ENCODE measurements at regions not wholly inside any gene's neighbourhood (a gene's known extent, or its start where the extent isn't known, plus 50 kb on each side); places are given as distances from the start of the nearest gene placed in this dataset.

DNA sequence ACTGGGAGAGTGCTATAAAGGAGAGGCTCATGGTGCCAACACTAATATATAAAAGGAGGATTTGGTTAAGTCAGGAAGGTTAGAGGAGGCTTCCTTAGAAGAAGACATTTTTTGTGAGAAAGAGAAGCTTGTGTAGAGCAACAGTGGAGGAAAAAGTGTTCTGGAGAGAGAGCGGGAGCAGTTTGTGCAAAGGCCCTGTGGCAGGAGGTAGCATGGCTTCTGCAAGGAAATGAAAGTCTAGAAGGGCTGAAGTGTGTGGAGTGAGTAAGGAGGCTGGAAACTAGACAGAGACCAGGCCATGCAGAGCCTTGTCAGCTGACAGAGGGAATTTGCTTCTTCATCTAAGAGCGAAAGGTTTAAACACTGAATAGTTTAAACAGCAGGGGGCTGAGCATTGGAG is 64.4 kb upstream of the ARAP3 start:
- ATAC-seq (no peak), DNase-seq (ENCODE audit: low spot score) (no peak)
- peaks cover 11% of the 10 kb centered on the region for H3K27me3 ChIP-seq (ENCODE audit: insufficient read depth)
- H3K36me3 ChIP-seq (ENCODE audit: insufficient read depth), result no peaks in the 10 kb centered on the region
- Mint-ChIP-seq H3K4me1 (peaks cover 35% of the 10 kb centered on the region), H3K27me3 (ENCODE audit: insufficient read depth, low read depth, poor library complexity) (peaks cover 22% of the 10 kb centered on the region), H3K36me3 (ENCODE audit: low read depth) (no peaks in the 10 kb centered on the region; the same call in 2 of the 3 replicates), H3K9me3 (no peaks in the 10 kb centered on the region; the same call in 2 of the 3 replicates), H3K27ac (no peak overlapping the region), H3K4me3 (no peak overlapping the region; the same call in 2 of the 3 replicates)
- no peak overlapping the region for H2AFZ ChIP-seq
- H4K20me1 ChIP-seq (replicated peaks; ENCODE audit: insufficient read depth), result peaks cover 7% of the 10 kb centered on the region; the same call in 1 of the 2 replicates
- no peak overlapping the region for H3K27ac ChIP-seq (ENCODE audit: low read depth)
- H3K4me2 ChIP-seq, result no peak overlapping the region
- H3K4me3 ChIP-seq, result no peak overlapping the region
- no peaks in the 10 kb centered on the region for H3K9me2 ChIP-seq (ENCODE audit: insufficient read depth)
- TF ChIP-seq, protein P1, sequence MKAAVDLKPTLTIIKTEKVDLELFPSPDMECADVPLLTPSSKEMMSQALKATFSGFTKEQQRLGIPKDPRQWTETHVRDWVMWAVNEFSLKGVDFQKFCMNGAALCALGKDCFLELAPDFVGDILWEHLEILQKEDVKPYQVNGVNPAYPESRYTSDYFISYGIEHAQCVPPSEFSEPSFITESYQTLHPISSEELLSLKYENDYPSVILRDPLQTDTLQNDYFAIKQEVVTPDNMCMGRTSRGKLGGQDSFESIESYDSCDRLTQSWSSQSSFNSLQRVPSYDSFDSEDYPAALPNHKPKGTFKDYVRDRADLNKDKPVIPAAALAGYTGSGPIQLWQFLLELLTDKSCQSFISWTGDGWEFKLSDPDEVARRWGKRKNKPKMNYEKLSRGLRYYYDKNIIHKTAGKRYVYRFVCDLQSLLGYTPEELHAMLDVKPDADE (IDR thresholded peaks at IDR 0.05), result no peak
- TF ChIP-seq CREB1 (CRISPR knock-in tag; IDR thresholded peaks at IDR 0.05; ENCODE audit: low read depth) (no peak), JUNB (IDR thresholded peaks at IDR 0.05; ENCODE audit: unreplicated experiment) (no peak), EZH2phosphoT487 (IDR thresholded peaks at IDR 0.05; ENCODE audit: unreplicated experiment) (no peak), ZNF114 (CRISPR knock-in tag; IDR thresholded peaks at IDR 0.05) (no peak), STAT1 (IDR thresholded peaks at IDR 0.05; ENCODE audit: unreplicated experiment) (no peak)
- TF ChIP-seq, protein P2, sequence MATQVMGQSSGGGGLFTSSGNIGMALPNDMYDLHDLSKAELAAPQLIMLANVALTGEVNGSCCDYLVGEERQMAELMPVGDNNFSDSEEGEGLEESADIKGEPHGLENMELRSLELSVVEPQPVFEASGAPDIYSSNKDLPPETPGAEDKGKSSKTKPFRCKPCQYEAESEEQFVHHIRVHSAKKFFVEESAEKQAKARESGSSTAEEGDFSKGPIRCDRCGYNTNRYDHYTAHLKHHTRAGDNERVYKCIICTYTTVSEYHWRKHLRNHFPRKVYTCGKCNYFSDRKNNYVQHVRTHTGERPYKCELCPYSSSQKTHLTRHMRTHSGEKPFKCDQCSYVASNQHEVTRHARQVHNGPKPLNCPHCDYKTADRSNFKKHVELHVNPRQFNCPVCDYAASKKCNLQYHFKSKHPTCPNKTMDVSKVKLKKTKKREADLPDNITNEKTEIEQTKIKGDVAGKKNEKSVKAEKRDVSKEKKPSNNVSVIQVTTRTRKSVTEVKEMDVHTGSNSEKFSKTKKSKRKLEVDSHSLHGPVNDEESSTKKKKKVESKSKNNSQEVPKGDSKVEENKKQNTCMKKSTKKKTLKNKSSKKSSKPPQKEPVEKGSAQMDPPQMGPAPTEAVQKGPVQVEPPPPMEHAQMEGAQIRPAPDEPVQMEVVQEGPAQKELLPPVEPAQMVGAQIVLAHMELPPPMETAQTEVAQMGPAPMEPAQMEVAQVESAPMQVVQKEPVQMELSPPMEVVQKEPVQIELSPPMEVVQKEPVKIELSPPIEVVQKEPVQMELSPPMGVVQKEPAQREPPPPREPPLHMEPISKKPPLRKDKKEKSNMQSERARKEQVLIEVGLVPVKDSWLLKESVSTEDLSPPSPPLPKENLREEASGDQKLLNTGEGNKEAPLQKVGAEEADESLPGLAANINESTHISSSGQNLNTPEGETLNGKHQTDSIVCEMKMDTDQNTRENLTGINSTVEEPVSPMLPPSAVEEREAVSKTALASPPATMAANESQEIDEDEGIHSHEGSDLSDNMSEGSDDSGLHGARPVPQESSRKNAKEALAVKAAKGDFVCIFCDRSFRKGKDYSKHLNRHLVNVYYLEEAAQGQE (IDR thresholded peaks at IDR 0.05; ENCODE audit: unreplicated experiment), result no peak
- TF ChIP-seq, protein P3, sequence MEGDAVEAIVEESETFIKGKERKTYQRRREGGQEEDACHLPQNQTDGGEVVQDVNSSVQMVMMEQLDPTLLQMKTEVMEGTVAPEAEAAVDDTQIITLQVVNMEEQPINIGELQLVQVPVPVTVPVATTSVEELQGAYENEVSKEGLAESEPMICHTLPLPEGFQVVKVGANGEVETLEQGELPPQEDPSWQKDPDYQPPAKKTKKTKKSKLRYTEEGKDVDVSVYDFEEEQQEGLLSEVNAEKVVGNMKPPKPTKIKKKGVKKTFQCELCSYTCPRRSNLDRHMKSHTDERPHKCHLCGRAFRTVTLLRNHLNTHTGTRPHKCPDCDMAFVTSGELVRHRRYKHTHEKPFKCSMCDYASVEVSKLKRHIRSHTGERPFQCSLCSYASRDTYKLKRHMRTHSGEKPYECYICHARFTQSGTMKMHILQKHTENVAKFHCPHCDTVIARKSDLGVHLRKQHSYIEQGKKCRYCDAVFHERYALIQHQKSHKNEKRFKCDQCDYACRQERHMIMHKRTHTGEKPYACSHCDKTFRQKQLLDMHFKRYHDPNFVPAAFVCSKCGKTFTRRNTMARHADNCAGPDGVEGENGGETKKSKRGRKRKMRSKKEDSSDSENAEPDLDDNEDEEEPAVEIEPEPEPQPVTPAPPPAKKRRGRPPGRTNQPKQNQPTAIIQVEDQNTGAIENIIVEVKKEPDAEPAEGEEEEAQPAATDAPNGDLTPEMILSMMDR (conservative IDR thresholded peaks at IDR 0.05; ENCODE audit: low read depth in 2 of 2), result no peak
- TF ChIP-seq, protein P4, sequence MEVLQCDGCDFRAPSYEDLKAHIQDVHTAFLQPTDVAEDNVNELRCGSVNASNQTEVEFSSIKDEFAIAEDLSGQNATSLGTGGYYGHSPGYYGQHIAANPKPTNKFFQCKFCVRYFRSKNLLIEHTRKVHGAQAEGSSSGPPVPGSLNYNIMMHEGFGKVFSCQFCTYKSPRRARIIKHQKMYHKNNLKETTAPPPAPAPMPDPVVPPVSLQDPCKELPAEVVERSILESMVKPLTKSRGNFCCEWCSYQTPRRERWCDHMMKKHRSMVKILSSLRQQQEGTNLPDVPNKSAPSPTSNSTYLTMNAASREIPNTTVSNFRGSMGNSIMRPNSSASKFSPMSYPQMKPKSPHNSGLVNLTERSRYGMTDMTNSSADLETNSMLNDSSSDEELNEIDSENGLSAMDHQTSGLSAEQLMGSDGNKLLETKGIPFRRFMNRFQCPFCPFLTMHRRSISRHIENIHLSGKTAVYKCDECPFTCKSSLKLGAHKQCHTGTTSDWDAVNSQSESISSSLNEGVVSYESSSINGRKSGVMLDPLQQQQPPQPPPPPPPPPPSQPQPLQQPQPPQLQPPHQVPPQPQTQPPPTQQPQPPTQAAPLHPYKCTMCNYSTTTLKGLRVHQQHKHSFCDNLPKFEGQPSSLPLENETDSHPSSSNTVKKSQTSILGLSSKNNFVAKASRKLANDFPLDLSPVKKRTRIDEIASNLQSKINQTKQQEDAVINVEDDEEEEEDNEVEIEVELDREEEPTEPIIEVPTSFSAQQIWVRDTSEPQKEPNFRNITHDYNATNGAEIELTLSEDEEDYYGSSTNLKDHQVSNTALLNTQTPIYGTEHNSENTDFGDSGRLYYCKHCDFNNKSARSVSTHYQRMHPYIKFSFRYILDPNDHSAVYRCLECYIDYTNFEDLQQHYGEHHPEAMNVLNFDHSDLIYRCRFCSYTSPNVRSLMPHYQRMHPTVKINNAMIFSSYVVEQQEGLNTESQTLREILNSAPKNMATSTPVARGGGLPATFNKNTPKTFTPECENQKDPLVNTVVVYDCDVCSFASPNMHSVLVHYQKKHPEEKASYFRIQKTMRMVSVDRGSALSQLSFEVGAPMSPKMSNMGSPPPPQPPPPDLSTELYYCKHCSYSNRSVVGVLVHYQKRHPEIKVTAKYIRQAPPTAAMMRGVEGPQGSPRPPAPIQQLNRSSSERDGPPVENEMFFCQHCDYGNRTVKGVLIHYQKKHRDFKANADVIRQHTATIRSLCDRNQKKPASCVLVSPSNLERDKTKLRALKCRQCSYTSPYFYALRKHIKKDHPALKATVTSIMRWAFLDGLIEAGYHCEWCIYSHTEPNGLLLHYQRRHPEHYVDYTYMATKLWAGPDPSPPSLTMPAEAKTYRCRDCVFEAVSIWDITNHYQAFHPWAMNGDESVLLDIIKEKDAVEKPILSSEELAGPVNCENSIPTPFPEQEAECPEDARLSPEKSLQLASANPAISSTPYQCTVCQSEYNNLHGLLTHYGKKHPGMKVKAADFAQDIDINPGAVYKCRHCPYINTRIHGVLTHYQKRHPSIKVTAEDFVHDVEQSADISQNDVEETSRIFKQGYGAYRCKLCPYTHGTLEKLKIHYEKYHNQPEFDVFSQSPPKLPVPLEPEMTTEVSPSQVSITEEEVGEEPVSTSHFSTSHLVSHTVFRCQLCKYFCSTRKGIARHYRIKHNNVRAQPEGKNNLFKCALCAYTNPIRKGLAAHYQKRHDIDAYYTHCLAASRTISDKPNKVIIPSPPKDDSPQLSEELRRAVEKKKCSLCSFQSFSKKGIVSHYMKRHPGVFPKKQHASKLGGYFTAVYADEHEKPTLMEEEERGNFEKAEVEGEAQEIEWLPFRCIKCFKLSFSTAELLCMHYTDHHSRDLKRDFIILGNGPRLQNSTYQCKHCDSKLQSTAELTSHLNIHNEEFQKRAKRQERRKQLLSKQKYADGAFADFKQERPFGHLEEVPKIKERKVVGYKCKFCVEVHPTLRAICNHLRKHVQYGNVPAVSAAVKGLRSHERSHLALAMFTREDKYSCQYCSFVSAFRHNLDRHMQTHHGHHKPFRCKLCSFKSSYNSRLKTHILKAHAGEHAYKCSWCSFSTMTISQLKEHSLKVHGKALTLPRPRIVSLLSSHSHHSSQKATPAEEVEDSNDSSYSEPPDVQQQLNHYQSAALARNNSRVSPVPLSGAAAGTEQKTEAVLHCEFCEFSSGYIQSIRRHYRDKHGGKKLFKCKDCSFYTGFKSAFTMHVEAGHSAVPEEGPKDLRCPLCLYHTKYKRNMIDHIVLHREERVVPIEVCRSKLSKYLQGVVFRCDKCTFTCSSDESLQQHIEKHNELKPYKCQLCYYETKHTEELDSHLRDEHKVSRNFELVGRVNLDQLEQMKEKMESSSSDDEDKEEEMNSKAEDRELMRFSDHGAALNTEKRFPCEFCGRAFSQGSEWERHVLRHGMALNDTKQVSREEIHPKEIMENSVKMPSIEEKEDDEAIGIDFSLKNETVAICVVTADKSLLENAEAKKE (CRISPR knock-in tag; IDR thresholded peaks at IDR 0.05), result no peak
- H3K4me1 ChIP-seq (ENCODE audit: insufficient read depth), result peaks cover 4% of the 10 kb centered on the region; the same call in 1 of the 2 replicates
- no peaks in the 10 kb centered on the region for H3K79me2 ChIP-seq (replicated peaks; ENCODE audit: insufficient read depth)
- 0 out of 2 replicates have a peak, but pooled peaks cover 4% of the 10 kb centered on the region for H3F3A ChIP-seq (replicated peaks; ENCODE audit: low read depth)

Measured in GM23338 (cell line).